ENCODE measurements at regions not wholly inside any gene's neighbourhood (a gene's known extent, or its start where the extent isn't known, plus 50 kb on each side); places are given as distances from the start of the nearest gene placed in this dataset.

DNA sequence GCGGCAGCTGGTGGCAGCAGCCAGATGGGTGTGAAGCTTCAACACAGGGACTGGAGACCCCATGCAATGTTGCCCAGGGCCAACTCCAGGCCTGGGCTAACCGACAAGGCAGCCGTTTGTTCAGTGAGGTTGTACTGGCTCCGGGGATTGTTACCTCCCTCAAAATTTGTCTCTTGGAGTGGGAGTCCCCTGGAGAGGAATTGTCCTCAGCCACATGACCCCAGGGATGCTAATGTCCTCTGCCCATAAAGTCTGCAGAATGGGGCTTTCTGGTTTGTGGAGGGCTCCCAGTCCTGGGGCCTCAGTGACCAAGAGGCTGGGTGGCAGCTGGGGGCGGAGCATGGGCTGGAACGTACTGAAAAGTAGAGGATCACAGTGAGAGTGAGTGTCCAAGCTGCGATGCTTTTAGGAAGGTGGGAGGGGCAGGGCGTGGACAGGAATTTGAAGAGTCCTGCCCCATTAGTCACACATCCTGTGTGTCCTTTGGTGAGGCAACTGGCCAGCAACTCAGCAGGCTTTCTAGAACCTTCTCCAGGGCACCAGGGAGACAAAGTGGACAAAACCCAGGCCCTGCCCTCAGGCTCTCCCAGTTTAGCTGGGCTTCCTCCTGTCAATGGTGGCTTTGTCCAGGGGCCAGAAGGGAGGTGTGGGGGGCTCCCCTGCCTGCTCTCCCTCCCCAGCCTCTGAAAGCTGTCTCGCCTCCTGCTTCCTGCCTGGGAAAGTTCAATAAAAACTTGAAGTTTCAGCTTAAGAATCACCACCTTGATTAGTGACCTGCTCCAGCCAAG lies 114.0 kb downstream of the NSG2 start:
- DNase-seq (ENCODE audit: low spot score) = no peak

DNA sequence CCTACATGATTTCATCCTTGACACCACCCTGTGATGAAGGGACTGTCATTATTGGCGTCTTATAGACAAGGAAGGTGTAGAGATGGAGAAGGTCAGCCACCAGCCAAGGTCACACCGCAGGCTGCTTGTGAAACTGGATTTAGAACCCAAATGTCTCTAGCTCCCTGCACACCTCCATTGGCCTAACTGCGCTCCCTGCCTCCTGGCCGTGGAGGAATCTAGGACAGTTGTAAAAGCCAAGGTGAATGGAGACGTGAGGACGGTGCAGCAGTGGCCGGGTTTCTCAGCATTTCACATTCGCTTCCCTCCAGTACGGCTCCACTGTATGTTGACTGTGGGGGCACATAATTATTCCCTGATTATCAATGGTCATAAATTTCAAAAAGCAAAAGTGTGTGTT lies 119.9 kb downstream of the NSG2 start:
- DNase-seq (ENCODE audit: low spot score) = no peak

DNA sequence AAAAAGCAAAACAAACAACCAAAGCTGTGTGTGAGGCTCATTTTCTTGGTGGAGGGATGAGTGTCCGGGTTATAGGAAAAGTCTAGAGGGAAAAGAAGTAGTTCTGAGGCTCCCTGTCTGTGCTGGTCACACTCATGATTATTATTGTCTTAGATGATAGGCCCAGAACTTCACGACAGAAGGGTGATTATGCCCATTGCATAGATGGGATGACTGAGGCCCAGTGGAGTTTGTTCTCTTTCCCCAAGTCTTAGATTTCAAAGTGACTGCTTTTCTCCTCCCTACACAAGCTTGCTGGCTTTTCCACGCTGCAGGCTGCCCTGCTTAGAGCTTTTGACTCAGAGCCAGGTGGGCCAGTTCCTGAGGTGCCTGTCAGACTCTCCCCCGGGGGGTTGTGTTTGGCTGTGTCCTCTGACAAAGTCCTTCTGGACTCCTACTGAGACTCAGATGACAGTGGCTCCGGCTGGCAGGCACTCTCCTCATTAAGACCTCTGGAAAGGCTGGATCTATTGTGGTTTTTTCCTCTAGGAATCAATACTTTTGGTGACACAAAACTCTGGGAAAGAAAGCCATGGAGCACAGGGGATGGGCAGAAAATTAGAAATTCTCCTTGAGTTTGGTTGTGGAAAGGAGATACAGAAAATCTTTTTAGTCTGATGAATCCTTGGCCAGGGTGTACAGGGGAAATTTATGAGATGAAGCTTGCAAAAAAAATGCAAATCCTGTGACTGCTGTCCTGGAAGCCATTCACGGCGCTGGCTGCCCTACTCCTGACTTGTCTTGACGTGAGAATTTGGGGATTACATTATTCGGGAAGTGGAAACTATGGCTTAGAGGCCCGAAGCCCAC lies 120.9 kb downstream of the NSG2 start:
- DNase-seq (ENCODE audit: low spot score) = no peak

DNA sequence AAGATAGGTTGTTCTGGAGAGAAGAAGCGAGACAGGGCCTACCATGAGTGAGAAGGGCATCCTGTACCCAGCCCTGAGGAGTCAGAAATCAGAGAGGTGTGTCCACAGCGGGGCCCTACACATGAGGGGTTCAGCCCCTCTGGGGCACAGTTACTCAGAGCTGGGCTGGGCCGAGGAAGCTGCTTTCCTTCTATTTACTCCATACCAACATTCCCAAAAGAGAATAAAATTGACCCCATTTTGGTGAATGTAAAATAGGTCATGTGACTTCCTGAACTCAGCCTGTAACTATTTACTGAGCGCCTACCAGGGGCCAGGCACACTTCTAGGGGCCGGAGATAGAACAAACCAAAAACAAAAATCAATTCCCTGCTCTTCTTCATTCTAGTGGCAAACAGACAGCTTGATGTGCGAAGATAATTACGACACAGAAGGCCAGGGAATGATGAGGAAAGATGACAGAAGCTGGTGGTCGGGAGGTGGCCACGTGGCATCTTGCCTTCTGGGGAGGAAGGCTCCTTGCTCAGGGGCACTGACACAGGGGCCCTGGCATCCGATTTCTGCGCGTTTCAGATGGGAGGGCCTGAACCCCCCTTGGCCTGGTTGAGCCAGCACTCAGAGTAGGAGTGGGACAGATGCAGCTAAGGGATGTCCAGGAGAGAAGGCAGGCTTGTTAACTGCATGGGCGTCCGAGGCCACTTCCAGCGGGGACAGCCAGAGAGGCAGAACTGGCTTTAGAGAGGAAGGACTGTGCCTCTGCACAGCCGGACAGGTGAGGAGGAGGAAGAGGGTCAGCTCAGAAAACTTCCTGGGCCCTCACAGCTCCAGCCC lies 121.8 kb downstream of the NSG2 start:
- no peak for DNase-seq (ENCODE audit: low spot score)

DNA sequence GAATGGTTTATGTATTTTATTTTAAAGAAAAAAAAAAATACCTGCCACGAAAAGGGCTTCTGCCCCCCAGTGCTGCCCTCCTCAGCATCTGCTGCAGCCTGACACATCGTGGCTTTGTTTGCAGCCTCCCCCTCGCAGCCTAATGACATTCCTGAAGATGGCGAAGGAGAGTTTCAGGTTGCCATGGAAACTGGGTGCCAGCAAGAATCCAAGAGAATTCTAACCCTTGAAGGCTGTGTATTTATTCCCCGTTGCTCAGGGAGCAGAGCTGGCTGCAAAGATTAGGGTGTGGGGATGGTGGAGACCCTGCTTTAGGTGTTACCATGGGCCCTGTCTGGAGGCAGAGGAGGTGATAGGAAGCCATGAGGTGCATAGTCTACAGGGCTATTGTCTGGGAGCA lies 126.6 kb downstream of the NSG2 start:
- DNase-seq (ENCODE audit: low spot score) = no peak

DNA sequence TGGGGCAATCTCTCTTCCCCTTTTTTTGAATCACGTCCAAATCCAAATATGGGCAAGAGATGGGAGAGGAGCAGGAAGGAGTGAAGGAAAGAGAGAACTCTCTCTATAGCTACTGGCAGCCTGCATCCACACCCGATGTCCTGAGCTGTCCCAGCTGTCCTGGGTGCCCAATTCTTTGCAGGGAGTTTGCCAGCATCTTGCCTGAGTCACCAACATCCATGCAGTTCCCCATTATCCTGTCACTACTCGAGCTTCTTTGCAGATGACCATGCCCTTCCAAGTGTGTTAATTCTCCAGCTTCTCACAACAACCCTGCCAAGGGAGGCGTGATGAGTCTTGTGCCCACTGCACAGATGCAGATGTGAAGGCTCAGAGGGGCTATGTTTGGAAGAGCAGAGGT lies 127.1 kb downstream of the NSG2 start:
- no peak for DNase-seq (ENCODE audit: low spot score)

DNA sequence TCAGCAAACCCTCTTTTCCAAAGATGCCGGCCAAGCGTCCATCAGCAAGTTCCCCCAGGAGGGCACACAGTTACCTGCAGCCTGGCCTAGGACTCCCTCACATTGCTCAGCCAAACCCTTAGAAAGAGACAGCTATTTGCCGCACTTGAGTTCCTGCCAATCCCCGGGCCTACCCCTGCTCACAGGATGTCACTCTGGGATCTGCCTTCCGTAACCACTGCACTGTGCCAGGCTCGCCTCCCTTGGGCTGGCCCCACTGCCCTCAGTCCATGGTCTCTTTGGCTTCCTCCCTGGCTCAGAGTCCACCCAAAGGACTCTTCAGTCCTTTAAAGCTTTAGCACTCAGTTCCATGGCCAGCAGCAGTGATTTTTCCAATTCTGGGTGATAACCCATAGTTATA lies 128.3 kb downstream of the NSG2 start:
- DNase-seq (ENCODE audit: low spot score) = no peak

DNA sequence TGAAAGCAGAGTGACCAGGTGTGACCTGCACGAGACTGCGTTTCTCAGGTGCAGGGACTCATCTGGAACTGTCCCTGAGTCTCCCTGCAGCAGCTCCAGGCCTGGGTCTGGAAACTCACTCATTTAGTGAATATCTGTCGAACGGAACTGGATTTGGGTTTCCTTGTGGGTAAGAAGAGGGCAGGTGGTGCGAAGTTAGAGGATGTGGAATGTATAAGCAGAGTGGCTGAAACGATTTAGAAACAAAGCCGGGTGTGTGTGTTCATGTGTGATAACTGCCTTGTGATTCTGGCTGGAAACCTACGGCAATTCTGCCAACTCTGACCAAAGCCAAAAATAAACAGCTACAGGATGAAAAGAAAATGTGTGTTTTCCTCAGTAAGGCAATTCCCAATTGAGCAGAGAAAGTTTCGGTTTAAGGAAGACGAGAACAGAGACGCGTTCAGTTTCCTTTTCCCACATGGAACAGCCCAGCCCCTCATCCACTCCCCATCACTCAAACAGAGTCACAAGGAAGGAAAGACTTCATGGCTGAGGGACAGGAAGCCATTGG lies 130.3 kb downstream of the NSG2 start:
- DNase-seq (ENCODE audit: low spot score) = no peak

DNA sequence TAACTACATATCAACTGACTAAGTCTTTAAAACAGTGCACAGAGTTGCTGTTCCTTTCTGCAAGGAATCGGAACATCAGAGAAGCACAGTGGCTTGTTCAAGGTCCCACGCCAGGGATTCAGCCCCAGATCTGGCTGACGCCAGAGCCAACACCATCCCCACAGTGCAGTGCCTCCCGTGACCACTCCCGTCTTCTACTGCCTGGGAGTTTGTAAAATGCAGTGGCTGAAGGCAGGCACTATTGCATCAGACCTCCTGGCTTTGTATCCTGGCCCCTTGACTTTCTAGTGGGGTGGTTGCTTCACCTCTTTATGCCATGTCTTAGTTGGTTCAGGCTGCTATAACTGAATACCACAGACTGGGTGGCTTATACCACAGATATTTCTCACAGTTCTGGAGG lies 131.0 kb downstream of the NSG2 start:
- DNase-seq (ENCODE audit: low spot score) = no peak

DNA sequence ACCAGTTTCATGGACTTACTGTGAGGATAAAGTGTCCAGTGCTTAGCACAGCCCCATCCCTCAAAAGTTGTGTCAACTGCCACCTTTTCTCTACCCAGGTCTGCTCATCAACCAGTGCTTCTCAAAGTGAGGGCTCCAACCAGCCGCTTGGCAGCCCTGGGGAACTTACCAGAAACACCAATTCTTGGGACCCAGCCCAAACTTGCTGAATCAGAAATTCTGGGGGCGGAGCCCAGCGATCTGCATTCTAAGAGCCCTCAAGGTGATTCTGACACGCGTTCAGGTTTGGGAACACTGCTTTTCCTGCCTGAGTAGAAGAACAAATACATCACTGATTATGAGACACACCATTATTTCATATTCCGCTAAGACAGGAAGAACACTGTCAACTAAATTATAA lies 132.0 kb downstream of the NSG2 start:
- DNase-seq (ENCODE audit: low spot score) = no peak

DNA sequence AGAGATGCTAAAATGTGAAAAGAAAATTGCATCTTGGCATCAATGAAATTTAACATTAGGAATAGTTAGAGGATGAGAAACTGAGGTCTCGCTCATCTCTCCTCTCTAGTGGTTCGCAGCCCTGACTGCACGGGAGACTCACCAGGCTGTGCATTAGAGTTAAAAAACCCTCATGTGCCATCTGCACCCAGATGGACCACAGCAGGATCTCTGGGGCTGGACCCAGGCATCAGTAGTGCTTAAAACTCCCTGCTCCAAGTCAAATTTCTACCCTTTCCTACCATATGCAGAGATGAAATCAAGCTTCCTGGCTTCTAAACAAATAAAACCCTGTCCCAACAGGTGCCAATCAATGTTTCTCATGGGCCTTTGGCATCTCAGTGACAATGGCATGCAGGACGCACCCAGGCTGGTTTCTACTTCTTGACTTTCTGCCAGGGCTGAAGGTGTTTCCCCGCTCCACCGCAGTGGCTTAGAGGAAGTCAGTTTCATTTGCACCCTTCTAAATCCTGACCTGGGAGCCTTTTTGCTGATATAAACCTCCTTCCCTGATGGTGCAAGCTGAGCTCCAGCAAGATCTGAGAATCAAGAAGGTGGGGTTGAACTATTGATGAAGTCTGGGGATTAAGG lies 132.6 kb downstream of the NSG2 start:
- DNase-seq (ENCODE audit: low spot score) = no peak

DNA sequence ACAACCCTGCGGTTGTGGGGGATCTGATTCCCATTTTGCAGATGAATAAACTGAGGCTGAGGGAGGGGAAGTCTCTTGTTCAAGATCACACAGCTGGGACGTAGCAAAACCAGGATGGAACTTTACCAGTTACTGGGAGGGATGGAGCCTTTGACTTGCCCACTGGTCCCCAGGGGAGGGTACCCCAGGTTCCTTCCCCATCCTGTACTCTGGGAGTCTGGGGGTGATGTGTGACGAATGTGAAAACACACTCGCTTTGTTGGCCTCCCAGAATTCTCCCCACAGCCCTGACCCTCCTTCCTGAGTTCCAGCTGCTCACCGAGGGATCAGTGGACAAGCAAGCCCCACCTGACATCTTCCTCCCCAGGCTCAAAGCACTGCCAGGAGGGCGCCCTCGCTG lies 135.1 kb downstream of the NSG2 start:
- DNase-seq (ENCODE audit: low spot score) = no peak

DNA sequence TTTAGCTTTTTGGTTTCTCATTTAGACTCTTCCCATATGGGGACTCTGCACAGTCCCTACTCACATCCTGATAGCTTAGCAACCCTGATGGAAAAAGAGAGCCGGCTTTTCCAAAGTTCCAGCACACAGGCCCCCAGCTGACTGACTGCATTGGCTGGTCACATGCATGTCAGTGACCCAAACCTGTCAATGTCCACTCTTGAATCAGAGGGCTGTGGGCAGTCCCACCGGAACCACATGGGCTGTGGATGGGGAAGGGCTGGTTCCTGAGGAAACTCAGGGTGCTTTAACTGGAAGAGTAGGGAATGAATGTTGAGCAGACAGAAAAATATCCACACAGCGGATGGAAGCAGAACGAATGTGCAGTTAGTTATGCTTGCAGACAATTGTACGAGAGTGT lies 136.6 kb downstream of the NSG2 start:
- DNase-seq (ENCODE audit: low spot score) = no peak

DNA sequence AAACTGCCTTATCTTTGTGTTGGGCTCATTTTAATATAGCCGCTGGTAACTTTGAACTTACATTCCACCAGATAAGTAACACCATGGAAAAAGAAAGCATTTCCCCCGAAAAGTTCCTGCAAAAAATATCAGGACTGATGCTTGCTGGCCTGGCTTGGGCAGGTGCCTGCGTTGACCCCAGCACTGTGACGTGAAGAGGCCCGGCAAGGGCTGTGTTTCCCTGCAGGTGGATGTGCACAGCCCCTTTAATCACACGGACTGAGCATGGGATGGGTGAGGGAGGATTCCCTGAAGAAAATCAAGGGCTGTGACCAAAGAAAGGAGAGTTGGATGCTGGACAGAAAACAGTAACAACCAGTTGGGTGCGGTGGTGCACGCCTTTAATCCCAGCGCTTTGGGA lies 138.2 kb downstream of the NSG2 start:
- no peak for DNase-seq (ENCODE audit: low spot score)

DNA sequence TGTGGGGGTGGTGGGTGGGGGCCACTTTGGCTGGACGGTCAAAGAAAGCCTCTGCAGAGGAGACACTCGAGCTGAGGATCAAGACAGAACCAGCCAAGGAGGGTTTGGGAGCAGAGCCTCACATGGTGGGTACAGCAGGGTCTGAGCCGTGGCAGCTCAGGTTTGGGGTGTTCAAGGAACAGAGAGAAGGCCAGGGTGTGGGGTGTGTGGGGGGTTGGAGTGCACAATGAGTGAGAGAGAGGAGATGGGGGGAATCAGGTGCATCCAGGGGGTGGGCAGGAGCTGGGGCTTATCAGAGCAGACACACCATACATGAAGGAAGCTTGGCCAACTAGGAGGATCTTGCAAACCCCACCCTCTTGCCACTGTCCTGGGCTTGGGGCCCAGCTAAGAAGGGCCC lies 140.0 kb downstream of the NSG2 start:
- no peak for DNase-seq (ENCODE audit: low spot score)

DNA sequence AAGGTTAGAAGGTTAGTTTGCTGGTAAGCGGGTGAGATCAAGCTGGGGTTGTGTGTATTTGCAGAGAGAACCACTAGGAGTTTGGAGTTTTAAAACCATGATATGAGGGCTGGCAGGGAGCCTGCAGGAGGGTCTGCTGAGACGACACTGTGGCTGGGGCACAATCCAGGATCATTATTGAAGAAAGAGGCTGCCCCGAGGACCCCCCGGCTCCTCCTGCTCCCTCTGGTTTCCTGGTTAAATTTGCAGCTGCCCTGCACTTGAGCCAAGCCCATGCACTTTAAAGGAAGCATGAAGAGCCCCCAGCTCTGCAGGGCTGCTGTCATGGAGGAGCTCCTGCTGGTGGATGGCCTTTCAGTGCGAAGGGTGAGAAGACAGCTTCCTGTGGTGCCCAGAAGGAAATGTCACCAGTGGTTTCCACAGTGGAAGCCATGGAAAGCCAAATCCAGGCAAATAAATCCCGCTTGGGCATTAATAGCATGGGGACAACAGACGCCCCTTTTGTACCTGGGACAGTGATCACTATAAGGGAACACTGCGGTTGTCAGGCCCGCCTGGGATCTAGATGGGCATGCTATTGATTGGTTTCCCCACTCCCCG lies 140.7 kb downstream of the NSG2 start:
- DNase-seq (ENCODE audit: low spot score) = no peak

DNA sequence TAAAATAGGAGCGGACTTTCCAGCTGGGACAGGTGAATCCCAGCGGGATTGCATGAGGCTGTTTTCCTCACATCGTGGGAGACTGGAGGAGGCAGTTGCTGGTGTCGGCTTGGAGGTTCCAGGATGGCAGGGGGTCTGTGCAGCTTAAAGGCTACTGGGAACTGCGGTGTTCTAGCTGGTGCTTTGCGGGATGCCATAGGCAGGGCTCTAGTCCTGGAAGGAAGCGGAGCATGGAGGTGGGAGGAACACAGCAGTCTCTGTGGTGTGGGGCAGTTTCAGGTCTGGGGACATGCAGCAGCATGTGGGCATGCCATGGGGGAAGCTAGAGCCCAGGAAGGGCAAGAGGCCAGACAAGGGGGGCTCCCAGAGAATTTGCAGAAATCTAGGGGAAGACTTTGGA lies 141.5 kb downstream of the NSG2 start:
- DNase-seq (ENCODE audit: low spot score) = no peak

DNA sequence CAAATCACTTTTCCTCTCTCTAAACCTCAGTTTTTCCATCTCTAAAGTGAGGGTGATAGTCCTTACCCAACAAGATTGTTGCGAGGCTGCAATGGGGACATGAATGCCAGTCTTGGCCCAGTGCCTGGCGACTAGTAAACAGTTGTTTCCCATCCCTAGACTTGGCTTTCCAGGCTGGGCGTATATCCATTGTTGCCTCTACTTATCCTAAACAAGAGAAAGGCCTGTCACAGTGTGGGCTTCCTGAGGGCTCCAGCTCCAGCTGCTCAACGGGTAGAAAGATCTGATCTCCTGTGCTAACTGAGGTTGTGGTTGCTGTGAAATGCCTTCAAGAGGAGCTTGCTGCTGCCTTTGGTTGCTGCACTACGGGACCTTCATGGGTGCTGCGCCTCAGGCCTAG lies 142.0 kb downstream of the NSG2 start:
- no peak for DNase-seq (ENCODE audit: low spot score)

DNA sequence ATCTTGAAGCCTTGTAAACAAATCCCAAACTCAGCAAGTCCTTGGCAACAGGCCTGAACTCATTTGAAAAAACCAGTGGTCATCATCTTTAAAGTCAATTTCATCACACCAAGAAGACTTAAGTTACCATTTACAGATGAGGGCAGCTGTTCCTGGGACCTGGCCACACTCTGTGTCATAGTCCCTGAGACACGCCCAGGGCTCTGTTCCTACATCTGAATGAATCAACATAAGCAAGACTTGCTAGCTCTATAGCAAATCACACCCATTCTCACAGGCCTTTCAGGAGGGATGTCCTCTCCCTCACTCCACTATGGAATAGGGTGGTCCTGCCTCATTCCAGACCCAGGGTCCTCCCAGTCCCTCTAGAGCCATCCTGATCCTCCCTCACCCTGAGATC lies 142.8 kb downstream of the NSG2 start:
- no peak for DNase-seq (ENCODE audit: low spot score)

DNA sequence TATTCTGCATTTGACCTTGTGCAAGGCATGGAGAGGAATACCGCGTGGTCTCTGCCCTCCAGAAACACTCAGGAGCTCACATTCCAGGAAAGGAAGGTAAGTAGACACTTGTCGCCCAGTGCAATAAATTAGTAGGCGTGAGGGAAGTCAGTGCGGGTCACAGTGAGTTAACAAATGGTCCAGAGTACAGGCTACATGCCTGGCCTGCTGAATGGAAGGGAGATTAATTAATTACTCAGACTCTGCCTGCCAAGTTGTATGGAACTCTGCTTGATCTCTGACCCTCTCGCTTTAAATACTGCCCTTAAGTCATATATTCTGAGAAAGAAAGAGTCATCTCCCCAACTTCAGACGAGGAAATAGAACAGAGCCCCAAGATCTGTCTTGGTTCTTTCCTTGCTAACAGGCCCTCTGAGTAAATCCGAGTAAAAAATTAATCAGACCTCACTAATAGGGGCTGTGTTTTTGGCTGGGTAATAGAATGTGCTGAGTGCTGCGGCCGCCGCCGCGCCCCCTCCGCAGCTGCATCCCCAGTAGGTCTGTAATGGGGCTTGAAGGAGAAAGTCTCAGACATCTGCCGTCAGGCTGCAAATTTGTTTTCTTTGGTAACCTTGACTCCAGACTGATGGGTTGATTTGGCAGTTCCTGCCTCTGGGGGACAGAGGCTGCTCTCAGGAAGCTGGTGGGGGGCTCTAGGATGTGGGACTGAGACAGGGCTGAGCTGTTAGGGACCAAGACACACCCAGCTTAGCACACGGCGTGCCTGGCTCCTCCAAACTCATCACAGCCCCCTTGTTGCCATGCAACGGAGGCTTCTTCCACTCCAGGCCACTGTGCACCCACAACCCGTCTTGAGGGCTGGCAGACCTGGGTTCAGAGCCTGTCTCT lies 144.4 kb downstream of the NSG2 start:
- no peak for DNase-seq (ENCODE audit: low spot score)

DNA sequence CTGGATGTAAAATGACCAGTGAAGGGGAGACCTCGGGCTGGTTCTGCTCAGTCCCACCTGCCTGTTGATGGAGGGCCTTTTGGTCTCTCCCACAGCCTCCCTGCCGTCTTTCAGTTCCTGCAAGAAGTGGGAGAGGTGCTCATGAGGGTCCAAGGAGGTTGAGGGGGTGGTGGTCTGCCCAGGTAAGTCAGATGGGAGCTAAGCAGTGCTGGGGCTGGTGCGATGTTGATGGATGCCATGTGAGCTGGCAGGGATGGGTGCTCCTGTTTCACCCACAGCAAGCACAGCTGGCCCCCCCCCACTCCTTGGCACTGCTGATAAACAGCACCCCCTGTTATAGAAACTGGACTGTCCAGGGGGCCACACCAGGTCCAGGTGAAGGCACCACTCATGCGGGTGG lies 145.6 kb downstream of the NSG2 start:
- no peak for DNase-seq (ENCODE audit: low spot score)

Data from HuH-7.5 (cell line).